HG03064 (cell line): ENCODE measurements at regions not wholly inside any gene's neighbourhood (a gene's known extent, or its start where the extent isn't known, plus 50 kb on each side); places are given as distances from the start of the nearest gene placed in this dataset.

Experiments used
- ATAC-seq: cut with Tn5 transposase; IDR thresholded peaks from one replicate; pipeline ENCODE4 v1.9.1; 2021; ENCODE audit warnings: low read depth; ENCODE audit not compliant: unreplicated experiment

DNA sequence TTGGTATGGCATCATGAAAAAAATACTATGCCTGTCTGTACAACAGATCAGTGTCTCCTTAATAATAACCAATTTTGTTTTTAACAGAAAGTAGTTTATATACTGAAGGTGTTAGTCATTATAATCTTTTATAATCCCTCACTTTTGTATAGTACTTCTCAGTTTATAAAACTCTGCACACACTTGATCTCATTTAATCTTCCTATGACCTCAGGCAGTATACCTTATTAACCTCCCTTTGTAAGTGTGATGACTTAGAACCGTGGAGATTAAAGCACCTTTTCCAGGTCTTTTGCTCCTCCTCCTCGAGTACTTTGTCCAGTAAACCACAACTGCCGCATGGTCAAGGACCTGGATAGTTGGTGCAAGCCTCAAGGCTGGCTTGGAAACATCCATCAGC, 945.5 kb downstream of the EPHA4 start:
- ATAC-seq, result no peak

DNA sequence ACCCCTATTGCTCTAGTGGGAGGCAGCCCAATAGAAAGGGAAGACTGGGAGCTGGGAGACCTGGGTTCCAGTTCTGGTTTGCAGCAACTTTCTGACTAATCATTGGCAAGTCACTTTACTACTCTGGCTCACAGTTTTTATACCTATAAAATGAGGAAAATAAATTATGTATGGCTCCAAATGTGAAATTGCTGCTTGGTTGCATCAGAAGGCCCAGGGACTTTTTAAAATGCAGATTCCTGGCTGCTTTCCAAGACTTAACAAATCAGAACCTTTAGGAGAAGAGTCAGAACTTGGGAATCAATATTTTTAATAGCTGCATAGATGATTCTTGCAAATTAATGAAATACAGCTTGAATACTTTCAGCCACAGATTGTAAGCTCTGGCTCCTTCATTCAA, 943.9 kb downstream of the EPHA4 start:
- ATAC-seq, result no peak

DNA sequence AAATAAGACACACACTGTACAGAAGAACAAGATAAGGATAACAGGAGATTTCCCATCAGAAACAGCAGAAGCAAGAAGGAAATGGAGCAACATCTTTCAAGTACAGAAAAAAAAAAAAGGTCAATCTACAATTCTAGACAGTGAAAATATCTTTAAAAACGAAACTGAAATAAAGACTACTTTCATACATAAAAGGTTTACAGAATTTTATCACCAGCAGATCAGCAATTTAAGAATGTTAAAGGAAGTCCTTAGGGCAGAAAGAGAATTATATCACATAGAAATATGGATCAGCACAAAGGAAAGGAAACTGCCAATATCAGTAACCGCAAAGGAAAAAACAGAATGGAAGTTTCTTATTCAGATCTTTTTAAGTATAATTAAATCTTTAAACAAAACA, 931.0 kb downstream of the EPHA4 start:
- no peak for ATAC-seq

DNA sequence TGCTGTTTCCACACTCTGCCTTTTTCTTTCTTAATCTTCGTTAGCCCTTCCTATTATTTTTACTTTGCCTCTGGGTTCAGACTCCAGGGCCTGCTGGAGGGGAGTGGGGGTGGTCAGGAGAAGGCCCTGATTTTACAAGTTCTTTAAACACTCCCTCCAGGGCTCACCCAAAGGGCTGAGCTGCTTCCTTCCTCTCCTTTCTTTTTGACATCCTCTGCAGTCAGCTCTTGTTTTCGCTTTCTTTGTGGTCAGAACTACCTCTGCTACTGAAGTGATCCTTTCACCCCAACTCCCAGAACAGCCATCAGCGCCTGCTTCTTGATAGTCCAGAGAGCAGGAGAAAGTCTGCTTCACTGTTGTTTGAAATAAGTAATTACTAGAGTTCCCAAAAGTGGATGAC, 925.7 kb downstream of the EPHA4 start:
- no peak for ATAC-seq

DNA sequence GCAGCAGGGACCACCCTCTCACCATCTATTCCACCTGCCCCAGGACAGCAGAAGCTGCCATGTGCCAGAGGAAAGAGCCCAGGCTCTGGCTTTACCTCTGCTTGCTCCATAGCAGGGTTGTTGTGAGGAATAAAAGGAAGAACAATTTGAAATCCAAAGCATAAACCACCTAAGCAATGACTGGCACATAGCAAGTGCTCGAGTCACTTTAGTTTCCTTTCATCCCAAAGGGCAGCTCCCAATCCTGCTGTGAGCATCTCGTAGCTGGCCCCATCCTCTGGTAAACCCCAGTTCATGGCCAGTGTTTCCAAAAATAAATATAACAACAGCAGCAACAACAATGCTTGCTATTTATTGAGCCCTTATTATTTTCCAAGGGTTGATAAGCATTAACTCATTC, 923.5 kb downstream of the EPHA4 start:
- ATAC-seq, result no peak

DNA sequence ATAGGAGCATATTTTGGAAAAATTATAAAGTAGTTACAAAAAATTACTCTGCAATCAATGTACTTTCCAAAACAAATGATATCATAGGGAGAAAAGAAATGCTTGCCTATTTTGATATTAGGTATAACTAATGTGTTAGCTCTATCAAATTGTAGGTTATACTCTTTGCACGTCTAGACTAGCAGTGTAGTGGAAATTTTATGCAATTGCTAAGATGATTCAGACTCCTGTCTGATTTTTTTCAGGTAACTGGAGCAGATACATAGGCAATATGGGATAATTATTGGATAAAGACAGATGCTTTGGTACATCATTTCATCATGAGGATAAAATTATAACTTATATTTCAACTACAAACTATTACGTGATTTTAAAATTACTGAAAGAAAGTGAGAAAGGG, 918.3 kb downstream of the EPHA4 start:
- no peak for ATAC-seq

DNA sequence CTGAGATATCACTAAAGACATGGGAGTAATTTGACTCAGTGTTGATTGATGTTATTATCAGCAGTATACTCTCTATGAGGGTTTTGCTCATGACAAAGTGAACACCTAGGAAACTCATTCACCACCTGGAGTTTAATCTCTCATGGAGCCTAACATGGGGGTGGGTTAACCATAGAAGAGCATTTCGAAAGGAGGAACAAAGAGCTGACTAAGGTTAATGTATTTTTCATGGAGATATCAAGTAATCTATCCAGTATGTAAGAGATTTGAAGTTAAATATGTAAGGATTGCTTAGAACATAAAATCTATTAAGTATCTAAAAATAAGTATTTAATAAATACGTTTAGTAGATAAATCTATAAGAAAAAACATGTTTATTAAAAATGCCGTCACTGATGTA, 917.8 kb downstream of the EPHA4 start:
- no peak for ATAC-seq

DNA sequence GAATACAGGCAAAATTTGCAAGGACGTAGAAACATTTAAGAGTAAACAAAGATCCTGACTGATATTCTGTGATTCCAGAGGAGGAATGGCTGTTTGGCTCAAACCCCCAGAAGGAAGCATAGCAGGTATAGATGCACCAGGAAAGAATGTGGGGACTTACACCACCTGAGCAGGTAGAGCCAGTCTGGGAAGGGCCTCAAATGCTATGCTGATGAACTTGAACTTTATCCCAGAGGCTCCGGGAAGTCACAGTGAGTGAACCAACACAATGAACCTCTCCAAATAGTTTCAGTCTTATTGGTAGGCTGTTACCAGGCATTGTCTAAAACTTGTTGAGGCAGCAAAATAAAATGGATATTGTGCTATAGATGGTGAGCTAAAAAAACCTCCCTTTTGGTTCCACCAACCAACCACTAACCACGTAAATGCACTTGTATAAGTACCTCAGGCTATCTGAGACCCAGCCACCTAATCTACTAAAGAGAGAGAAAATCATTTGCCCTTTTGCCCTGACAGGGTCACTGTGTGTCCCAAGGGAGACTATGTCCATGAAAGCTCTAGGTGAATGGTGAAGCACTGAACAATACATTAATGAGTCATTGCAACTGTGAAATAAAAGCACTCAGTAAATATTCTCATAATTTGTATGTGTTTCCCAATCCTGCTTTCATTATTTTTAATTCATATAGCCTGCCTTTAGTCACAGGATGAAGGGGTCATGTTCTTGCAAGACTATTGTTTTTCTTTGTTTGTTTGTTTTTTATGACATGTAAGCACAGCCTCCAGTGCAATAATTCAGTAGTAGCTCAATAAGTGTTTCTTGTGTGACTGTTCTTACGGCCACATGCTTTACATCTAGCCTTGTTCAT, 911.6 kb downstream of the EPHA4 start:
- no peak for ATAC-seq

DNA sequence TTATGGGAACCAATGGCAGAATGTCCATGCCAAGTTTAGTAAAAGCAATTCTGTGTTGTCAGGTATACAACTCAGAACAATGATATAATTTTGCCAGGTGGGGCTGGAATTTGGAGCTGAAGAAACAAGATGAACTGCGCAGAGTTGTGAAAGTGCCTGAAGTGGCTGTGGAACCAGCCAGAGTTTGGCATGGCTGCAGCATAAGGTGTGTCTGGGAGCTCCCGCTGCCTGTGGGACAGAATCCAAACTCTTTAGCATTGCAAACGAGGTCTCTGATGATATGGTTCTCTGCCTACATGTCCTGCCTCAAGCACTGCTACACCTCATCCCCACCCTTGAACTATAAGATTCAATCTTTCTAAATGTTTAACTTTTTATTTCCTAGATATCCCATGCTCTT, 909.7 kb downstream of the EPHA4 start:
- no peak for ATAC-seq

DNA sequence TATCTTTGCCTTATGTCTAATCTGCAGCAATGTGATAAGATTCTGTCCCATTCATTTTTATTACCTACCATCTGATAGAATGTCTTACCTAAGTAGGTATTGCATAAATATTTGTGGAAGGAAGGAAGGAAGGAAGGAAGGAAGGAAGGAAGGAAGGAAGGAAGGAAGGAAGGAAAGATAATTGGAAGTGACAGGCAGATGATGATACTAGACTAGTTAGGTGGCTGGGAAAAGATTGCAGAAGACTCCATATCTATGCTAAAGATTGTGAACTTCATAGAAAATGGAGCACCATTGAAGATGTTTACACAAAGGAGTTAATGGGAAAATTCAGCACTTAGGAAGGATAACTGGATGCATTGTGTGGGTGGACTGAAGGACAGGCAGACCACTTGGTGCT, 909.0 kb downstream of the EPHA4 start:
- ATAC-seq, result no peak

DNA sequence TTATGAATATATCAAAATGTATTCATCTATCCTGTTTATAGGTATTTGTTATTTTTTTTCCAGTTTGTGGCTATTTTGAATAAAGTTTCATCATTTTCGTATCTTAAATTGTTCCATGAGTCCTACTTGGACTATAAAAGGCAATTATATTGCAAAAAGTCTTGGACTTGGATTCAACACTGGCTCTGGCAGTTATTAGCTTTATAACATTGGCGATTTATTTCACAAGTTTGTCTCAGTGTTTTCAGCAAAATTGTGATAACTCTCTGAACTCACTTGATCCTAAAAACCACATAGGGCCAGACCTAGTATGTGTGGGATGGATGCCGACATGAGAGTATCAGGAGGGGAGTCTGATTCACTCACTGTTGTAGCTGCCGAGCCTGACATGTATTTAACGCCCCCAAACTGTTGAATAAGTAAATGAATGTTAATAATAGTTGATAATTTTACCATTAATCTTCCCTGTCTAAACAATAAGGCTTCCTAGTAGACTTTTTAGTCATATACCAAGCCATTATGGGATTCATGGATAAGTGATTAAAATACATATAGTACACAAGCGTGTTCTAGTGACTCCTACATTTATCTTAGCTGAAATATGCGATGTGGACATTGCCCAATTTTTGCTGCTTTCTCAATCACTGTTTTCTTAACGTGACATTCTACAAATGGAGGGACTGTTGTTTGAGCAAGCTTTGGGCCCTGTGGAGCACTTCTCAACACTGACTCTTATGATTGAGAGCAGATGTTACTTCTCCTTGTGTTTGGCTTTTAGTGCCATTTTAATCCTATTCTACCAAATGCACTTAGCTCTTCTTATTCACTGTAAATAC, 907.6 kb downstream of the EPHA4 start:
- ATAC-seq, result no peak

DNA sequence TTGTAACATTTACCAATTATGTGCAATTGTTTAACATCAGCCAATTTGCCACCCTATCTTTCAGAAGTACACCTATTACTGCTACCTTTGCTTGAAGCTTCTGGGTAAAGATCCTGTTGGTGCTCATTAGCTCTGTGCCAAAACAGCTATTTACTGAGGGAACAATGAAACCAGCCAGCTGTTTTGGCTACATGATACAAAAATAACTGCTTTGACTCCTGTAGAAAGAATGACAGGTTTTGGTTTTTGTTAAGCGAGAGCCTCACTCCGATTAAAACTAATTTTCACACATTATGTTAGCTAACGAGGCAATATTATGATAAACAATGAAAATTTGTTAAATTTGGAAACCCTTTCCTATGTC, 907.0 kb downstream of the EPHA4 start:
- no peak for ATAC-seq

DNA sequence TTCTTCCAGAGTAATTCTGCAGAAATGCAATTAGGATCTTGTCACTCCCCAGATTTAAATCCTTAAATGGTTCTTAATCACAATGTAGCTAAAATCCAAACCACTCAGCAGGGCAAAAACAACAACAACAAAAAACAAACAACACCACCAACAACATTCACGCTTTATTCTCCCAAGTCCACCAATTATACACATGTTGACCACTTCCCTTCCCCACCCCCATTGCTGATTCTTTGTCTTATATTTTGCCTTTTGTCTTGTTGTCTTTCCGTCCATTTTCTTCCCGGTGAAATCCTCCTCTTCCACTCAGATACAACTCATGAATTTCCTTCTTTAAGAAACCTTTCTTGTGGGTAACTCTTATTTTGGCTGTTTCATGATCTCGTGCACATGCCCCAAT, 902.8 kb downstream of the EPHA4 start:
- no peak for ATAC-seq

DNA sequence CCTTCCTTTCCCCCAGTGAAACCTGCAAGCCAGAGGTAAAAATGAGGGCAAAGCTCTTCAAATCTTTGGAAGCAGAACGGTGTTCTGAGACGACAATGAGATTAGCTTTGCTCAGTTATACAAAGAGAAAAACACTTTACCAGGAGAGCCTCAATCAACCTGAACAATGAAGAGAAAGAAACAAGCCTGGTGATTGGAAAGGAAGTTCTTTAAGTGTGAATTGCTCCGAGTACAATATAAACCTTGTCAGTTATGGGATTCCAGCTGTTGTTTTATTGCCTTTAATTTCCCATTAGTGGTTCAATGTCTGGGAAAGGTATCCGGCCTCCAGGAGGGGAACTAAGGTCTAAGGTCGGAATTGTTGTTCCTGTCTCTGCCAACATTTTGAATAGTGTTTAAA, 901.6 kb downstream of the EPHA4 start:
- no peak for ATAC-seq

DNA sequence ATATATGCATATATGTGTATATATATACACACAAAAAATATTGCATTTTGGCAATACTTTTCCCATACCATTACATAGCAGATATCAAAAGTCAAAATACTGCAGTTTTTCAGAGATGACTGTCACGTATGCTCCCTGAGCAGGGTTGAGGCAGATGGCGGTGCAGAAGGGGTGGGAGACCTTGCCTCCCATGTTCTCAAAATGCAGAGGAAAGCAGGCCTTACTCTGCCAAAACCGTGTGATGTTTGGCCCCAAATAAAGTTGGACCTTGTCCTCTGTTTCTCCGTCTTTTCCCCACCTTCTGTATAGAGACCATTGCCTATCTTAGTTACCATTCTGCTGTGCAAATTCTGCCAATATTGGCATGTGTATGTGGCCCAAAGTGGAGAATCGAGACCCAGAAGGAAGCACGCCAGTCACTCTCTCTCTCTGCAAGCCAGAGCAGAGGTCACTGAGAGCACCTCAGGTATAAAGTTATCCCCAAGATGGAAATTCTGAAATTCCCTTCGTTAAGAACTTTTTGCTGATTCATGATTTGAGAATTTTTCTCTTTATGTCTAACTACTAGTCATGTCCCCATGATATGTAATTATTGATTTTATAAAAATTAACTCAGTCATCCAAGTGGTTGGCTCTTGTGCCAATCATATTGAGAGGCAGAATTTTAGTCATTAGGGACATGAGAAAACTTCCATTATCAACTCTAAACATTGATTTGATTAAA, 898.8 kb downstream of the EPHA4 start:
- ATAC-seq, result no peak

DNA sequence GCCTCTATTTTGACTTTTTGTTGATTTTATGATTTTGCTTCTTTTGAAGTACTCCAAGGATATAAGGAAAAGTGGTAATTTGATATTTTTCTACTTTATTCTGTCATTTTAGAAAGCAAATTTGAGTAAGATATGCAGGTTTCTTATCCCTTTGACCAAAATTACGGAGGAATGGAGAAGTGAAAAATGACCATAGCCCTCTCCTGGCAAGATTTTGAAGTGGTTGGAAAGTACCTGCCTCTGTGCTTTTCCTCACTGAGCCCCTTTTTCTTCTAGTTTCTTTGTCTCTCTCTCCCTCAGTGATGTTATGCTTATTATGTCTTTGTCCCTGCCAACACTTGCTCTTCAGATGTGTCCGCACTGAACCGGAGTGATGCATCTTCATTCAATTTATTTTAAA, 898.1 kb downstream of the EPHA4 start:
- no peak for ATAC-seq

DNA sequence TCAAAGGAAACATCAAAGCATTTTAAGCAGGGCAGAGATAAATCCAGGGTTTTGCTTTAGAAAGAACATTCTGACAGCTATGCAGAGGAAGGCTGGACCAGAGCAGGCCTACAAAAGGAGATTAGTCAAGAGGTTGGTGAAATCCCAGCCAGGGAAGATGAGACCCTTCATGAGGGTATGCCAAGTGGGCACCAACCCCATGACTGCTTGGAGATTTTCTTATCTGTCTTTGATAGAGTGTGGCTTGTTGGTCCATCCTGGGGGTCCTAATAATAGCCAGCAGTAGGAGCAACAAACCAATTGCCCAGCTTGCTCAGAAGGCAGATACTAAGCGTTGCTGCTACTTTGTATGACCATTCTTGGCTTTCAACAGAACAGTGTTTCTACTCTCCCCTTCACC, 895.4 kb downstream of the EPHA4 start:
- ATAC-seq, result no peak

DNA sequence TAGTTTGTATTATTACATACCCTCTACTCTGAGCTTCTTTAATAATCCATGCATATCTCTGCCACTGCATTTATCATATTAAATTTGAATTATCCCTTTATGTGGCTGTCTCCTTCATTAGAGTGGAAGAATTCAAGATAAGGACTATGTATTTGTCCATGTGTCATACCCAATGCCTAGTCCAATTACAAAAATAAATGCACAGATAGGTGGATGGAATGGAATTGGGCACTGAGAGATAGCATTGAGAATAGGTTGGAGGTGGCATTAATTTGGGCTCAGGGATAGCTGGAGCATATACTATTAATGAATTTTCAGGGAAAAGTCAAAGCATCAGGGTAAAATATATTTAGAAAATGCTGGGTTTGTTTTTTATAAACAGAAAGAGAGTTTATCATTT, 893.2 kb downstream of the EPHA4 start:
- no peak for ATAC-seq

DNA sequence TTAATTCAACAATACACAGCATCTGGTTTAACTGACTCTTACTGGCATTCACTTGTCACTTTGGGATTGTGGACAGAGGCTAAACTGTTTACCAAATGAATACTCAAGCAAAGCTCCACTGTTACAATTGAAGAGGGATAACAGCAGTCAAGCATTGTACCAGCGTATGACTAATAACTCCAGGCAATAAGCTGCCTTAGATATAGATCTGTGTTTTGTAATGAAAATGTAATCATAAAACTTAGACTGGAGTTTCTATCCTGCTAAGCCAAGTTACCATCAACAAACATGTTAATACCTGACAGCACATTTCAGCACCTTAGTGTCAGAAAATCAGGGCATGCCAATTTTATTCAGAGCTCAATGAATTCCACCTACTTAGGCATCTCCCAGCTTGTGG, 889.5 kb downstream of the EPHA4 start:
- no peak for ATAC-seq

DNA sequence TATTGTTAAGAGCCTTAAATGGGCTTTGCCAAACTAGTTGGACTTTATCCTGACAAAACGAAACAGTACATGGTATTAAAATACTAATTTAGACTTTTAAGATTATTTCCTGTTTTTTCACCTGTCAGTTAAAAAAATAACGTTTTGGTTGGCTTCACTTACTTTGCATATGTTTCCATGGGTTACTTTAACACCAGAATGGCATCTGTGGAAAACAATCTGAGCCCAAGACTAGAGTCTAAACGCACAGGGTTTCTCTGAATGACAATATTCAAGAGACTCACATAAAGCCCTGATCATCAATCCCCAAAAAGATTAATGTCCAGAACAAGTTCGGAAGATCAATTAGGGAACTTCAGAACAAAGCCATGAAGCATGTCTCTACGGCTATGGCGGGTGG, 888.0 kb downstream of the EPHA4 start:
- no peak for ATAC-seq

DNA sequence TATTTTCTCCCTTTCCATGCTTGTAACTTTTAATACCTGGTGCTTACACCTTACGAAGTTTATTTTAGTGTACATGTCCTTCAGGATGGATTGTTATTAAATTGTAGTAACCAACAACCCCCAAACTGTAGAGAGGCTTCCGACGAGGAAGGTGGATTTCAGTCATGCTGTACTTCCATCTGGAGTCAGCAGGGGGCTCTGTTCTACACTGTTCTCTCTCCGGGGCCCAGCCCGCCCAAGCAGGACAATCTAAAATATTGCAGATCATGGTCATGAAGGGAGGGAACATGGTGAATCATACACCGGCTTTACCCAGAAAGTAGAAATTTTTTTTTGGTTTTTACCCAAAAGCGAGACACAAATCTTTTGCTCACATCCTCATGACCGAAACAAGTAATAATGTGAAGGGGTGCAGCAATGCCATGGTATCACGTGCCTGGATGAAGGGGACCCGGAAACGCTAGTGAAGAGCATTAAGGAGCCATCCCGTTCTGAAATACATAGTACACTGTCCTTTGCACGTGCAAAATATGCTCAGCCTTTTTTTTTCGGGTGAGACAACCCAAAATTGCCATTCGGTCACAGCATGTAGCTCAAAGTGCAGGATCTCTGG, 884.8 kb downstream of the EPHA4 start:
- peak; percentile 92 for ATAC-seq
